GM20431 (cell line): ENCODE measurements at regions not wholly inside any gene's neighbourhood (a gene's known extent, or its start where the extent isn't known, plus 50 kb on each side); places are given as distances from the start of the nearest gene placed in this dataset.

Source experiments
- in situ Hi-C: fragments of 300-500 bp; cut with MseI, MboI; formaldehyde crosslinking; loops from one replicate; pipeline ENCODE4 v1.15.0; 2020; ENCODE audit warnings: low sequenced_read_pairs; ENCODE audit not compliant: unreplicated experiment

DNA sequence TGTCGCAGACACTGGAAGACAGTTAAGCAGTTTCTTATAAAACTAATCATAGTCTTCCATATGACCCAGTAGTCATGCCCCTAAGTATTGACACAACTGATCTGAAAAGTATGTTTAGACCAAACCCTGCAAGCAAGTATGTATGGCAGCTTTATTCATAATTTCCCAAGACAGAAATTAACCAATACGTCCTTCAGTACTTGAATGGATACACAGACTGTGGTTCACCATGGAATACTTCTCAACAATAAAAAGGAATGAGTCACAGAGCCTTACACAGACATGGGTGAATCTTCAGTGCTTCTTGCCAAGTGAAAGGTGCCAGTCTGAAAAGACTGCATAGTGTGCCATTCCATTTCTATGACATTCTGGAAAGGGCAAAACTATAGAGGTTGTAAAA, 50.2 kb upstream of the AKR1E2 start:
- in situ Hi-C loops, result no loop called here

DNA sequence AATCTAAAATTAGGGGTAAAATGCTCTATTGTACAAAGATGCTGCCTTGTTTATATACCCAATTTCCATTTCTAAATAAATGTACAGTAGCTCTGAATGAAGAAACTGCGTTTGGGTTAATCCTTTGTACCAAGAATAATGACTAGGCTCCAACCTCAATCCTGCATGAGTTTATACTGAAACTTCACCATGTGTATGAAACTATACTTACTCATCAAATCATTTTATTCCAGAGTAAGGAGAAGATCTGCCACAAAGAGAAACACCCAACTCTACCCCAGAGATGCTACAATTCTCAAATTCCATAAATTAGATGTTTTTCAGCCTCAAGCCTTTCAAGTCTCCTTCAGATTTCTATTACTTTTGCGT, 53.8 kb upstream of the AKR1E2 start:
- in situ Hi-C loops, result loop anchor here (25.0 kb wide), 1 partner anchor 1535 kb away; no protein-coding TSS in a partner anchor

DNA sequence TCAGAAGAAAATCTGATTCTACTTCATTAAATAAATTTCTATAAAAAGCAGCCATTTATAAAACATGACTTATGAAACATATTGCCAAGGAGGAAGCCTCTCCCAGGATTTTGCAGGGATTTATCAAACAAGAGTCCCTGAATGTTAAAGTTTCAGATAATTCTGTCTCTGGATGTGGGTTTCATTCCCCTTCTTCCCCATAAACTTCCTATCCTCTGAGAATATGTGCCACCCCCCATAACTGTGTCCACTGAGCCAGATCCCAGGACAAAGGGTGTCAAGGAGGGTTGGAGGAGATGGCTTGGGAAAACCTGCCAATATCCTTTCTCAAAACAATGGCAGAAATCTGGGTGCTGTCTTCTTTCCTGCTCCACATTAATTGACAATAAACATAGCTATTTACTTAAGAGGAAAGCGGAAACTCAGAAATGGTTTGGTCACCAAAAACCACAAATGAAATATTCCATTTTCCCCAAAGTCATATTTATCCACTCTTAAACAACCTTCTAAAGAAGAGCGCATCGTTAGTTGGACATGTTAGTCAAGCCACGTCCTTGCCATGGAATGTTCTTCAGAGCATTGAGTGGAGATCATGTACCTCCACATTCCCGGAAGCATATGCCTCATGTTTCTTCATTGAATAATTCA, 54.3 kb upstream of the AKR1E2 start:
- in situ Hi-C loops, result loop anchor here (25.0 kb wide), 1 partner anchor 1534 kb away; no protein-coding TSS in a partner anchor

DNA sequence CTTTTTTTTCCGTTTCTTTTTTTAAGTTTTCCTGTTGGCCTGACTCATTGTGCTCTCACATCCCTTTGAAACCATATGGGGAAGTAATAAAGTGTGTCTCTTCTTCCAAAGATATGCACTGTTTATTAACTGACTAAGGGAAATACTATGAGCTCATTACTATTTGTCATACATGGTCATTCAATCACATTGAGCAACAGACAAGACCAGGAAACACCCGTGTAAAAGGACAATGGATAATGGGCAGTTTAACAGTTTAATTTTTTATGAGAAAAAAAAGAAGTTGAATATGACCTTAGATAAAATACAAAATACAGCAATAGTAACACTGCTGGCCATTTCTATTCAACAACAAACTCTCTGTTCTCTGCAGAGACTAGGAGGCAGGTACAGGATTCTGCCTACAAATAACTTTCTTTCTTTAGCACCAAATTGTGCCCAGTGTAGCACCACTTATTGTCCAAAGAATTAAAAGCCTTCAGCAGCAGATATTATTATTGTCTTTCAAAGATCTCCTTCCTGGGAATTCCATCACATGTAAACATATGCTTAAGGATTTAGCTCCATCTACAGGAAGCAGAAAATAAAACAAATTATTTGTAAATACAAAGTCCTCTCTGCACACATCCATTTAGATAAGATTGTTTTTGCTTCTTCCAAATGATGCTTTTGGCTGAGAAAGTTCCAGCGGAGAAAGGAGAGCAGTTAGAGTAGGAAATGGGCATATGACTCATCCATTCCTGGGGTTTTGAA, 55.0 kb upstream of the AKR1E2 start:
- in situ Hi-C loops, result loop anchor here (25.0 kb wide), 1 partner anchor 1534 kb away; no protein-coding TSS in a partner anchor

DNA sequence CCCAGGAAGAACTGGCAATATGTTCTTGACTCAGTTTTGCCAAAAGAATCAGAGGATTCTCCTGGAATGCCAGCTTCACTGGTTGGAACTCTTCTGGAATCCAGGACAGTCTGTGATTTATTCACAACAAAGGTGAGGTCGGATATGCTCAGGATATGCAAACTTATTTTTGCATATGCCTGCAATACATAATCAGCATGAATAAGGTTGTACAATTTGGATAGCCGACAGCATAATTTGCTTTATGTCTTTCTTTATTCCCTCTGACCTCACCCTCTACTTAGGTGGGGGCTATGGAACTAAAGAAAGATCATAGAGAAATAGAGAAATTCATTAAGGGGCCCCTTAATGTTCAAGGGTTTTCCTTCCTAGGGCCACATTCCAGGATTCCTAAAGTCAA, 57.6 kb upstream of the AKR1E2 start:
- in situ Hi-C loops, result loop anchor here (25.0 kb wide), 1 partner anchor 1531 kb away; no protein-coding TSS in a partner anchor

DNA sequence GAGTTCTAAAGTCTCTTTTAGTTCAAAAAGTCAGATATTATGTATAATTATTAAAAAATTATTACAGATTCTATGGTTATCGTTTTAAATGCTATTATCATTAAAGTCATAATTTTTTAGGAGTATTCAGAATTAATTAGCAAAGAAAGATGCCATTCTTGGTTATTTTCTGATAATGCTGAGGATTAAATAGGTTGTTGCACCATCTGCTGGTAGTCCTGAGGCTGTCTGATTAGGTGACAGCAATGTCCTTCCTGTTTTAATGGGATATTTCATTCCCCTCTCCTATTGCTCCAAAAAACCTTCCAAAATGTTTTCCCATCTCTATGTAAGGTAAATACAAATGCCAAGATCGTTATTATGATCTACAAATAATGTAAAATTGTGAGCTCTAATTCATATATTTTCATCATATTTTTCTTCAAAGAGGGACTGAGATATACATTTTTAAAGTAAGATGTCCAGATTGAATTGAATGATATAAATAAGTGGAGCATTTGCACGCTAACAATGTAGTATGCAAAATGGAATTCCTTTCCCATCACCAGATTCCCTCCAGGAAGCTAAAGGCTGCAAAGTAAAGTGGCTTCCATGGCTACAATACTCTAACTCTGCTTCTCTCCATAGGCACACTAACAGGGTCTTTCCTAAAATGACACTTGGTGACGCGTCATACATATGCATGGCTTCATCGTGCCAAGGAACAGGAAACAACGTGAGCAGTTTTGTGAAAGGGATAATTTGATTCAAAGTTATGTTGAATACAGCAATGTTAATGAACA, 58.8 kb upstream of the AKR1E2 start:
- in situ Hi-C loops, result loop anchor here (25.0 kb wide), 1 partner anchor 1530 kb away; no protein-coding TSS in a partner anchor

DNA sequence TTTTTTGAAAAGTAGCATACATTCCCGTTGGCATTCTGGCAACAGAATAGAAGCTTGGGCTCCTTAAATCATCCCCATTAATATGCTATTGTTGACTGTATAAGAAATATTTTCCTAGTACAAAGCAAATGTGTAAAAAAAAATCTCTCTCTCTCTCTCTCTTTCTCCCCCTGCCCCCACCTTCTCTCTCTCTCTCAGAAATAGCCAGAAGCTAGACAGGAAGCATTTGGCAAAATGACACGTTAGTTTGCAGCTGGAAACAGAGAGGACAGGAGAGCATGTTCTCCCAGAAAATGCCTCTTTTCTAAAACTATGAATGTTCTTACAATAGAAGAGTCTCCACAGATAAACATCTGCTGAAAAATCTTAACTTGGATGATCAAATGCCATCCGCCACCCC, 59.6 kb upstream of the AKR1E2 start:
- in situ Hi-C loops, result loop anchor here (25.0 kb wide), 1 partner anchor 1529 kb away; no protein-coding TSS in a partner anchor

DNA sequence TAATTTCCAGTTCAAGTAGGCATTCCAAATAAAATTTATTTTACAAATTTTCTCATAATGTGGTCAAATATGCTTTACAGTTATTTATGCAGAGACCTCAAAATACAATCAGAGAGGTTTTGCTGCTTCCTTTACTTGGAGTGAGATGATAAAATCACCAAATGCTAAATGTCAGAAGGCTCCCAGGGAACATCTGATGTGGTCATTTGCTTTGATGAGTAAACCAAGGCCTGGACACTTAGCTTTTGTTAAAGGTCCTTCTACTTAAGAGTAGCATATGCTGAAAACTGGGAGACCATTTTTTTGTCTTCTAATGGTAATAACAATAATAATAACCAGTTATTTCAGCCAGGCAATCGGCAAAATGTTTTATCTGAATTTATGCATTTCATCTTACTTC, 60.6 kb upstream of the AKR1E2 start:
- in situ Hi-C loops, result loop anchor here (25.0 kb wide), 1 partner anchor 1528 kb away; no protein-coding TSS in a partner anchor

DNA sequence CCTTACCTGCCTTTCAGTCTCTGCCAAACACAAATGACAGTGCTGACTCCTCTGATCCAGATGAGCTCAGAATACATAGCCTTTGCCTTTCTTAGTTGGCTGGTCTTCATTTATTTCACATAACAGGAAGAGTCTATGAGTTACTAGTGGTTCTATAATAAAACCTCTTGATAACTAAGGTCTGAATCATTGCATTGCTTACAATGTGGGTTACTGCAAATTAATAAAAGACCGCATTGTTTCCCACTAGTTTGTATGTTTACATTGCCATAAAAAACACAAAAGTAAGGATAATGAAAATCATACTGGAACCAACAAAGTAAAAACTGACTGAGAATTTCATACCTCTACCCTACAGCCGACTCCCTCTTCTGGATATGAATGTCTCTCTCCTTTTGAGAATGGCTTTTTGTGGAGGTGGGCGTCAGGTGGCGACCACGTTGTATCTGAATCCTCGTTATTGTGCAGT, 62.0 kb upstream of the AKR1E2 start:
- in situ Hi-C loops, result loop anchor here (25.0 kb wide), 1 partner anchor 1527 kb away; no protein-coding TSS in a partner anchor

DNA sequence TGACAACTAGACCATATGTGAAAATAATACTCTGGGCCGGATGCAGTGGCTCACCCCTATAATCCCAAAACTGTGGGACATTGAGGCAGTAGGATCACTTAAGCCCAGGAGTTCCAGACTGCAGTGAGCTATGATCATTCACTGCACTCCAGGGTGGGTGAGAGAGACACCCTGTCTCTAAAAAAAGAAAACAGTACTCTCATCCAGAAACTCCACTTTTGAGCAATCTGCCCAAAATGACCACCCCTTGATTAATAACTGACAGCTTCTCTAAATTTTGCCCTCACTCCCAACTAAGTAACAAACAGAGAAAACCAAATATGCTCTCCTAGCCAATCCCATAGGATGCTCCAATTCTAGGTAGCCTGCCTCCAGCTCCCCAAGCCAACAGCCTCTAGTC, 62.5 kb upstream of the AKR1E2 start:
- in situ Hi-C loops, result loop anchor here (25.0 kb wide), 1 partner anchor 1526 kb away; no protein-coding TSS in a partner anchor

DNA sequence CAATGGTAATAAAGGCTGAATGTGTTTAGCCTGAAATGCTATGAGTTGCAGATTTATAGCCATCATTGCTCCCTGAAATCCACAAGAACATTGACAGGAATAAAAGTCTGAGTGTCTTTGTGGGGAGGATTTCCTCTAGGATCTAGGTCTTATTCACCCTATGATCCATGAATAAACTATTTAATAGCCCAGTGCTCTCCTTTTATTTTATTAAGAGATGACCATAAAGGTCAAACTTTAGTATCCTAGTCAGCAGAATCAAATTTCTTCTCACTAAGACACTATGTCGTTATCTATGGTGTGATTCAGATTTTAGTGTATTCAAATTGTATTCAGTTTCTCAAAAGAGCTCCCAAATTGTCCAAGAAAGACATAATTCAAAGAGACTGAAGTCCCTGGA, 67.8 kb upstream of the AKR1E2 start:
- in situ Hi-C loops, result loop anchor here (25.0 kb wide), 1 partner anchor 1521 kb away; no protein-coding TSS in a partner anchor

DNA sequence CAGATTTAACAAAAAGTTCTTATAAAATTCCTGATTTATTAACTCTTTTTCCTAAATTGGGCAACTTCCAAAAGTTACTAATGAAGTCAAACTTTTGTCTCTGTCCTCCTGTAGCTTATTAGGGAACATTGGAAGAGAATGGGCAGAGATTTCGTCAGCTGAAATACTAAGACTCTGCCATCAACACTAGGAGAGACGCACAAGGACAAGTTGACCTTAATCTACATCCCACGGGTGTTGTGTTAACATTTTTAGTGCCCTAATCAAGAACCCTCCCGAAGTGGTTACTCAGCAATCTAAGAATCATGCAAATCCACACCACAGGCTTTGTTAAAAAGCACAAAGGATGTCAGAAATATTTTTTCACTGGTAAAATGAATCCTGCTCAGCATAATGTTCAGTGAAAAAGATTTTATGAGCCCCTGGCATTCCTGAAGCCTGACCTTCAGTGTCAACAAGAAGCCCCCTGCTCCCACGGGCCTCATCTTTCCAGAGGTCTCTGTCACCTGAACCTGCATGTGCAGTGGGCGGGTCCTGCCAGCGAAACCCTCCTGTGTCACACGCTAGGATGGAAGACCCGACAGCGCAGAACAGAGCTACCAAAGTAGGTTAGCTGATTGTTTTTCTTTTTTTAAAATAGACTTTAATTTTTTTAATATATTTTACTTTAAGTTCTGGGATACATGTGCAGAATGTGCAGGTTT, 70.6 kb upstream of the AKR1E2 start:
- in situ Hi-C loops, result loop anchor here (25.0 kb wide), 1 partner anchor 1518 kb away; no protein-coding TSS in a partner anchor

DNA sequence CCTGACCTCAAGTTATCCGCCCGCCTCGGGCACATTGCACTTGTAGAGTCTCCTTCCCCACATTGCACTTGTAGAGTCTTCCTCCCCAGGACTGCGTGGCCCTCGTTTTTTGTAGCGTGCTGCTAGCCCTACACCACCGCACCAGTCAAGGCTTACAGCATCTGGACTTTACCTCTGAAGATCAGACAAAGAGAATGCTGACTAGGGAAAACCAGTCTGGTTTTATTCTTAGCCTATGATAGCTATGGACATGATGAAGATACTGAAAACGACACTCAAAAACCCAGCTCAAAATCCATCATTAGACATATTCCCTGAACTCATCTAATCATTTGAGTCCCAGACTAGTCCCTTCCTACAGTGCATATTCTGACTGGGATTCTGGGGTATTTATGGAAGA, 71.9 kb upstream of the AKR1E2 start:
- in situ Hi-C loops, result loop anchor here (25.0 kb wide), 1 partner anchor 1517 kb away; no protein-coding TSS in a partner anchor

DNA sequence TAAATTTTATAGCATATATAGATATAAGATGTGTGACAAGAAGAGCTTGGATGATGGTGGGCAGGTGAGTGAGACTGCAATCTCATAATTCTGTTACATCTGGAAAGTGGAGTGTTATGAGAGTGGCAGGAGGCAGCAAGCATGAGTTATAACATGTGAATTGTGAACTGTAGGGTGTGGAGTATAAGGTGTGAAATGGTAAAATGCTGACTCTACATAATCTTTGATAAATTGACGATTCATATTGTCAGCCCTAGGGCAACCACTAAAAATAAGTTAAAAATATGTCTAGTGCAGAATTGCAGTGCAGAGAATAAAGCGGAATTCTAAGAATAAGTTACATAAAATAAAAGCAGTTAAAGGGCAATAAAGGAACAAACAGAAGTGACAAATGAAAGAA, 74.8 kb upstream of the AKR1E2 start:
- in situ Hi-C loops, result loop anchor here (25.0 kb wide), 1 partner anchor 1514 kb away; no protein-coding TSS in a partner anchor

DNA sequence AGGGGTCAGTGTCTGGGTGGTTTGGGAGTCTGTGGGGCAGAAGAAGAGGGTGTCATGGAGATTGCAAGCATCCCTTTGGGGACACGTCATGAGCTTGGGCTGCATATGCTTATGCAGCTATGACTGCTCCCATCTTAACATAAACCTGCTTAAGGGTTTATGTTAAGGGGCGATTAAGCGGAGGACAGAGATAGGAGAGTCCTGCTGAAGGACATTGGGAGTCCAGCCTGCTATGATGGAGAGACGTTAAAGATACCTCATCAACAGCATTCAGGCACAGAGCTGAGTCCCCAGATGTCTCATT, 76.8 kb upstream of the AKR1E2 start:
- in situ Hi-C loops, result no loop called here

DNA sequence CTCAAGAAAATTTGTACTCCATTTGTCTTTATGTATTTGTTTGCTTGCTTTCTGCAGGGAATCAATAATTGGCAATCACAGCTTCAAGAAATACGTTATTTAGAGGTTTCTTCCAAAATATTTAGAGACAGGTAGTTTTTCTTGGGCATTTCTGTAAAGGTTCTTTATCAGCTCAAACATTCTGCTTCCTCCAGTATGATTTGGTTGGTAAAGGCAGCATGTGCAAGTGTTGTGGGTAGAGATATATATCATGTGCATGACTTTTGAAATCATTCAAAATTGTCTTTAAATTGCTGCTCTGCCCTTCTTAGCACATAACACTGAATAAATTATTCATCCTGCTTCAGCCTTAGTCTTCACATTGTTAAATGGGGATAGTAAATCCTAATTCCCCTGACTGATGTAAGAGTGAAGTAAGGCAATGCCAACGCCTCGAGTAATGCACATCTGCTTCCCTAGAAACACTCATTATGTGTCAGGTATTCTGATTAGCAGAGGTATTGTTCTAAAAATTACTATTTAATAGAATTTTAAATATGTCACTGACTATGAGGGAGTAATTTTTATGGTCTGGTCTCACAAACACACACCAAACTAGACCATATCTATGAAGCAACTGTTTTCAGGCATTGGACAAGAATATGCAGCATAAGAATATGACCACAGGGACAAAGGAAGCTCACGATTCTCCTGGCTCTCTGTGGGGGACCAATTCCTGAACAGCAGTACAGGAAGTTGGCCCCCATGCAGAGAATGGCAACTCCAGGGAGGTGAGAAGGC, 77.3 kb upstream of the AKR1E2 start:
- in situ Hi-C loops, result no loop called here

DNA sequence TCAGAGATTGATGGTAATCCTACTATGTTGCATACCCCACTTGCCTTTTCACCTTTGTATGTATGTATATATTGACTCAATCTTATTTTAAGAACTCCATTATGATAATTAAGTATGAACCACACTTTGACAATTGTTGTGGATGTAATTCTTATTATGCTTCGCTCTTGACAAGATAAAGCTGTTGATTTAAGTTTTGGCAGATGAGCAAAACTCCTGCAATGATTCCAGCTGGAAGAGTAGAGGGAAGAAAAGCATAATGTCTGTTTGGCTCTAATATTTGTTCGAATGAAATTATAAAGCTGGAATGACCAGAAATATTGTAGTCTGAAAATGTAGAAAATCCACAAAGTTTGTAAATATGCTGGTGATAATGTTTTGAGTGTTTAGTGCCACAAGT, 83.8 kb upstream of the AKR1E2 start:
- in situ Hi-C loops, result no loop called here

DNA sequence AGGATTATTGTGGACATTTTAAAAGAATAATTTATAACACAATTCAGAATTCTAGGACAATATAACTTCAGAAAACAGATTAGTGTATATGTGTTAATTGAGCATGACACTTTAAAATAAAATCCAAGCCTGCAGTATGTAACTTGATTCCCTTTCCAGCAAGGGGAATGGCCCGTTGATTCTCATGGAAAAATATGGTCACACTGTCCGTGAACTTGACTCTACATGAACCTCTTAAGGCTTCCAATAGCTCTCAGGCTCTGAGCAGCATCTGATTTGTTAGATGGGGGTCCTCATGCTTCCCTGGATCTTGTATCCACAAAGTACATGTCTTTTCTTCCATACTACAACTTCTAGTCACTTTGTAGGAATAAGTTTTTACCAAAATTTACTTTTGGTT, 85.5 kb upstream of the AKR1E2 start:
- in situ Hi-C loops, result no loop called here

DNA sequence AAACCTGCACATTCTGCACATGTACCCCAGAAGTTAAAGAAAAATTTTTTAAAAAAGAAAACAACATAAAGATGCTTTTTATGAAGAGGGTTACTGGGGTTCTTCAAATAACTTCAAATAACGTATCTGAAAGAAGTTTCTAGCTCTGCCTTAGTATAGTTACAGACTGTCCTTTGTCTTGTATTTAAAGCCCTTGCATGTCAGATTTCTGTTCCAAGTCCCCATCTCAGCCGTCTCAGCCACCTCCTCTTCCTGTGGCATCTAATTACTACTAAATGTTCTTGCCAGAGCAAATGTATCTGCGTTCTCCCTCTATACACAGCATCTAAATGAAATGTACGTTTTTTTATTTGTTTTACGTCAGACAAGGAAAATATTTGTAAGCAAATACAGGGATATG, 89.4 kb upstream of the AKR1E2 start:
- in situ Hi-C loops, result no loop called here
